ENCODE measurements at regions not wholly inside any gene's neighbourhood (a gene's known extent, or its start where the extent isn't known, plus 50 kb on each side); places are given as distances from the start of the nearest gene placed in this dataset.

GRCh38 chr10:2207246-2207922, 470.1 kb upstream of the ADARB2 start (continued):
- TF ChIP-seq CTCF (conservative IDR thresholded peaks at IDR 0.05; ENCODE audit: low read depth in 2 of 2) (no peak), ZNF331 (CRISPR knock-in tag; IDR thresholded peaks at IDR 0.05; ENCODE audit: low read depth) (no peak), CREB1 (CRISPR knock-in tag; IDR thresholded peaks at IDR 0.05; ENCODE audit: low read depth) (no peak), EZH2 (IDR thresholded peaks at IDR 0.05; ENCODE audit: low read depth, unreplicated experiment) (no peak), REST (IDR thresholded peaks at IDR 0.05; ENCODE audit: unreplicated experiment) (no peak), JUNB (IDR thresholded peaks at IDR 0.05; ENCODE audit: unreplicated experiment) (no peak)
- TF ChIP-seq, protein P1, sequence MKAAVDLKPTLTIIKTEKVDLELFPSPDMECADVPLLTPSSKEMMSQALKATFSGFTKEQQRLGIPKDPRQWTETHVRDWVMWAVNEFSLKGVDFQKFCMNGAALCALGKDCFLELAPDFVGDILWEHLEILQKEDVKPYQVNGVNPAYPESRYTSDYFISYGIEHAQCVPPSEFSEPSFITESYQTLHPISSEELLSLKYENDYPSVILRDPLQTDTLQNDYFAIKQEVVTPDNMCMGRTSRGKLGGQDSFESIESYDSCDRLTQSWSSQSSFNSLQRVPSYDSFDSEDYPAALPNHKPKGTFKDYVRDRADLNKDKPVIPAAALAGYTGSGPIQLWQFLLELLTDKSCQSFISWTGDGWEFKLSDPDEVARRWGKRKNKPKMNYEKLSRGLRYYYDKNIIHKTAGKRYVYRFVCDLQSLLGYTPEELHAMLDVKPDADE (IDR thresholded peaks at IDR 0.05), result no peak

DNA sequence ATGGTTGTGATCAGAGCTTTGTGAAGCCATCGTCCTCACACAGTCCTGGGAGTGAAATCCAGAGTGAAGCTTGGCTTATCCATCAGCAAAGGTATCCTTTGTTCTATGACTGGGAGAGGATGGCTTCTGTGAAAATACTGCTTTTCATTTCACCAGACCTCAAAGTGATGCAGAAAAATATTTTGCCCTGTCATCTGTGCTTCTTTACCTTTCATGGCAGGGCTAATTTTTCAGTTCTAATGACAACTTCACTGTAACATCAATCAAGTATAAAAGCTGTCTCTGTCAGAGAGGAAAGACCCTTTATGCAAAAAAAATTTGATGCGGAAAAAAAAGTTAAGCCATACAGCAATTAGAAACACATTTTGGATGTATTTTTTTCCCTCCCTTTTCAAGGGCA, 468.1 kb upstream of the ADARB2 start:
- Mint-ChIP-seq H3K27me3 (ENCODE audit: insufficient read depth, low read depth, poor library complexity) (peaks cover 2% of the 10 kb centered on the region), H3K4me1 (peaks cover 36% of the 10 kb centered on the region), H3K9me3 (peaks cover 3% of the 10 kb centered on the region; the same call in 2 of the 3 replicates), H3K27ac (no peak overlapping the region), H3K4me3 (no peak overlapping the region), H3K36me3 (ENCODE audit: low read depth) (peaks cover 7% of the 10 kb centered on the region; the same call in 2 of the 3 replicates)
- Histone ChIP-seq H3K36me3 (ENCODE audit: insufficient read depth) (no peaks in the 10 kb centered on the region), H2AFZ (peak overlapping the region; percentile 19; the same call in 1 of the 2 replicates), H3K27ac (ENCODE audit: low read depth) (no peak overlapping the region), H4K20me1 (replicated peaks; ENCODE audit: insufficient read depth) (no peaks in the 10 kb centered on the region), H3K4me2 (no peak overlapping the region), H3K4me3 (no peak overlapping the region), H3F3A (replicated peaks; ENCODE audit: low read depth) (peaks cover 4% of the 10 kb centered on the region; the same call in 1 of the 2 replicates), H3K79me2 (replicated peaks; ENCODE audit: insufficient read depth) (no peaks in the 10 kb centered on the region), H3K27me3 (ENCODE audit: insufficient read depth) (no peaks in the 10 kb centered on the region), H3K9me2 (ENCODE audit: insufficient read depth) (peaks cover 11% of the 10 kb centered on the region), H3K4me1 (ENCODE audit: insufficient read depth) (peaks cover 25% of the 10 kb centered on the region)
- DNase-seq (ENCODE audit: low spot score) (no peak), ATAC-seq (no peak)
- TF ChIP-seq CTCF (conservative IDR thresholded peaks at IDR 0.05; ENCODE audit: low read depth in 2 of 2) (no peak), POLR2AphosphoS5 (IDR thresholded peaks at IDR 0.05; ENCODE audit: low read depth) (no peak), ZNF331 (CRISPR knock-in tag; IDR thresholded peaks at IDR 0.05; ENCODE audit: low read depth) (no peak), JUNB (IDR thresholded peaks at IDR 0.05; ENCODE audit: unreplicated experiment) (no peak), EZH2phosphoT487 (IDR thresholded peaks at IDR 0.05; ENCODE audit: unreplicated experiment) (no peak), REST (IDR thresholded peaks at IDR 0.05; ENCODE audit: unreplicated experiment) (no peak), NANOG (IDR thresholded peaks at IDR 0.05; ENCODE audit: borderline replicate concordance) (no peak)
